ENCODE measurements at regions not wholly inside any gene's neighbourhood (a gene's known extent, or its start where the extent isn't known, plus 50 kb on each side); places are given as distances from the start of the nearest gene placed in this dataset.

DNA sequence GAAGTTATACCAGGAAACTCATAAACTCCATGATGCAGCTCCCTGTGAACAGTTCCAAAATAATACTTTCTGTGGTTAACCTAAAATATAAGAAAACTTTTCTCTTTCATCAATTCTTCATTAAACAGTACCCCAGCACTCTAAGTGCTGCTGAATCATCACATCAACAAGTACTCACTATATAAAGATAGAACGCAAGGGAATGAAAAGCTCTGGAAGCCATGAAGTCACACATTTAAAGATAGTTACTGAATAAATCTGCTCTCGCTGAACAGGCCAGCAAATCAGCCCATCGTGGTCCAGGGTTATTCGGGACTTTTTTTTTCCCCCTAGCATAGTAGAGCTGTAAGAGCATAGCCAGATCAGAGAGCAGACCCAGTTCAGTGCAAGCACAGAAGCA, 254.3 kb downstream of the IPMK start:
- no peak for DNase-seq (ENCODE audit: low spot score)

DNA sequence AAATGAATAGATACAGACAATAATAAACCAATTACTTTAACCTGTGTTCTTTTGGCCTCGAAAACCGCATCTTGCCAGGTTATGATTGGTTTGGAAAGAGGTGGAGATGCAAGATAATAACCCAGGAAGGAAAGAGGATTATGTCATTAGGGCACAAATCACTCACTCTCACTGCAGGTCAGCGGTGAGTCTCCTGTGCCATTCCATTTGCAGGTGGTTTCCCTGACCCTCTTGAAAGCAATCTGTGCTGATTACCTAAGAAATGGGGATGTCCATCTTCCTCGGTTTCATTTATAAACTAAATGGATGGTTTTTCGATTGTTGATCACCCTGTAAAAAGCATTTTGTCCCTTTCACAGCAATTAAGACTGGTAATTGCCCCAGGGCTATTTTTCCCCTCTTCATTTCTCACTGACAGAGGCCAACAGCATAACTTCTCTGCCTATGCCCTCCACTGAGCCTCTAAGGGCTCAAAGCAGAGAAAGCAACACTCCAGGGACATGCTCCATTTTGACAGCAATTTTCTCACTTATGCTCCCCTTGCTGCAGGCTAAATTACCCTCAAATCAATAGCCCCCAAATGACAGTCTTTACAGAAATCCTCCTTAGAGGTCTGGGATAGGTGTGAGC, 257.5 kb downstream of the IPMK start:
- no peak for DNase-seq (ENCODE audit: low spot score)

DNA sequence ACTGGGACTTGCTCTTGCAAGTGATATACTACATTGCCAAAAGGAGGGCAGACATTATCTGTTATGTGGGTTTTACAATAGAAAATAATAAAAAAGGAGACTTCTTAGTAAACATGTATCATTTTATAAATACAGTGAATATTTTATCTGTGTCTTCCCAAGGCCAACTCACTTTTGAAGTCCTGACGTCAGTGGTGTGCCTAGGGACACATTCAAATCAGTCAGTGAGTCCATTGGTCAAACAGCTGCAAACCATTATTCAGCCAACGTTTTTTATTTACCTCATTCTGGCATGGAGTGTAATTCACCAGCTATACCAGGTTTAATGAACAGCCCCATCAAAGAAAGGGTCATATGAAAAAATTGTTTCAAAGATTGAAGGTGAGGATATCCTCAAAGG, 263.7 kb downstream of the IPMK start:
- no peak for DNase-seq (ENCODE audit: low spot score)

DNA sequence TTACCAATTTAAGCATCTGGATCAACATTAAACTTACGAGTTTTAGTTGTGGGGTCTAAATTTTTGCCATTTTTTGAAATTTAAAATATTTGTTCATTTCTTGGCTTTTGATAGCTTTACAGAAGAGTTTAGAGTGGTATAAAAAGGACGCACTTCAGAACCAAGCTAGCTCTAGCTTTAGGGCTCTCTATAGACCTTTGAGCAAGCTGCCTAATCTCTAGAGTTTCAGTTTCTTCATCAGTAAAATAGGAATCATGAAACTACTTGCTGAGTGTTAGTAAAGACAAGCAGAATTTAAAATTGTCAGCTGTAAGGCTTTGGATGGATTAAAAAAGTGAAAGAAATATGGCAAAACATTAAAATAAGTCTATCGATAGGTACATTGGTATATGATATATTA, 266.5 kb downstream of the IPMK start:
- no peak for DNase-seq (ENCODE audit: low spot score)

DNA sequence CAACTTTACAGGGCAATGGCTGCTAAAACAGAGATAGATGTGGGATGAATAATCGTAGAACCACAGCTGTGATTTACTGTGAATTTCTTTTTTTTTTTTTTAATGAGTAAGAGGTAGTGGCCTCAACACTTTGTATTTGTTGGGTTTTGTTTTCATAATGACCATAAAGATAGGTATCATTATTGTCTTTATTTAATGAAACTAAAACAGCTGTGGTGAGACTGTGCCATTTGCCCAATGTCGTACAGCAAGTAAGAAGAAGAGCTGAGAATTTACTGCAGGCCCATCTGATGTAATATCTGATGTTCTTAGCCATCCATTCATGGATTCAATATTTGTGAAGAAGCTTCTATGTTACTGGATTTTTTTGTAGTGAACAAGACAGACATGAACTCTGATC, 271.2 kb downstream of the IPMK start:
- no peak for DNase-seq (ENCODE audit: low spot score)

DNA sequence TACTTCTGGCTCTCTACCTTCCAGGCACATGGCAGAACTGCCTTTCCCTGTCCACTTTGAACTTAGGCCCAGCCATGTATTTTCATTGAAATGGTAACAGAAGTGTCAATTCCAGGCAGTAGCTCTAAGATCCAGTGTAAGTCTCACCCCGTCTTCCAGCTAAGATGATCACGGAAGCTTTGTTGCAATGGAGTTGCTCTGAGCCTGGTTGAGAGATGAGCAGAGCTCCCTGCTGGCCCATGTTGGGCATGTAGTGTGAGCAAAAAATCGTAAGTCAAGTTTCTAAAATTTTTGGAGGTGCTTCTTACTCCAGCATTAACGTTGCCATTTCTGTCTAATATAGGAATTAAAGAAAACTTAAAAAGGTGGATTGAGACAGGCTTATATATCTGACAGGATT, 274.4 kb downstream of the IPMK start:
- DNase-seq (ENCODE audit: low spot score), result no peak

DNA sequence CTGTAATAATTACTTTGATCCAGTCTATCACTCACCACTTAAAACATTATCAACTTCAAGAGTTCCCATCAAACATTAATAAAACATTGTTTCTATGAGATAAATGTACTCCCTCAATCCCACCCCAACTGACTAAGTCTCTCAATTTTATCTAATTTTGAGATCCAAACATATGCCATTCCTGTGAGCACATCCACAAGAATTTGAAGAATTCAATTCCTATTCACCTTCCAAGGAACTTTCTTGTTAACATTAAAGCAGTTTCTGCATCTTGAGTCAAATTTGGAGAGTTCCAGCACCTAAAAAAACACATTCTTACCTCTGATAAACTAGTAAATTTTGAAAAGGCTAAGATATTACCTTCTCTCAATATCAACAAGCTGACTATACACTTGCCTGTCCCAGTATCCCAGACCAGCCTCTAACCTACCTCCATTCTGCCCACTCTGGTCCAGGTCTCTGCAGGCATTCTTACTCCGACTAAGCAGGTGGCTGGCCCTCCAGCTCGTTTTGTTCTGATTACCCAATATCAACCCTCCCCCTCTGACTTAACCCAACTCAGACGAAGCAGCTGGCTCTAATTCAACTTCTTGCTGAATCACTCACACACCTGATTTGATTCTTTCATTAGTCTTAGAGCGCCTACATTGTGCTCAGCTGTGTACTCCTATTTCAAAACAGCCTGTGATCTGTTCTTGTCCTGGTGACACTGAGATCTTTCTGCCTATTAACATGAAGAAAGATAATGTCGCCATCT, 275.2 kb downstream of the IPMK start:
- no peak for DNase-seq (ENCODE audit: low spot score)

DNA sequence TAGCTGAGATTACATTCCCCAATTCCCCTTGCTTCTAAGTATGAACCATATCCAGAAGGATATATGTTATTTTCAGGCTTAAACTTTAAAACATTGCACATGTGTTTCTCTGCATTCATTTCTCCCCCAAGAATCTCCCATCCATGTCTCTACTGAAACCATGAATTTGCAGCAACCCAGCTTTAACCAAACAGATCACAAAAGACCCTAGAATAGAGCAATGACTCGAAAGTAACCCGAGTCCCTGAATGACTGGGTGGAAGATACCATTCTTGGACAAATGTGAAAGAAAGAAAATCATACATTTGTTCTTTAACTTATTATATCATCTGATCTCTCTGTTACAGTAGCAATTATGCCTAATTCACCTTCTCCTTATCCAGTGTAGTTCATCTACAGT, 278.7 kb downstream of the IPMK start:
- DNase-seq (ENCODE audit: low spot score), result no peak

DNA sequence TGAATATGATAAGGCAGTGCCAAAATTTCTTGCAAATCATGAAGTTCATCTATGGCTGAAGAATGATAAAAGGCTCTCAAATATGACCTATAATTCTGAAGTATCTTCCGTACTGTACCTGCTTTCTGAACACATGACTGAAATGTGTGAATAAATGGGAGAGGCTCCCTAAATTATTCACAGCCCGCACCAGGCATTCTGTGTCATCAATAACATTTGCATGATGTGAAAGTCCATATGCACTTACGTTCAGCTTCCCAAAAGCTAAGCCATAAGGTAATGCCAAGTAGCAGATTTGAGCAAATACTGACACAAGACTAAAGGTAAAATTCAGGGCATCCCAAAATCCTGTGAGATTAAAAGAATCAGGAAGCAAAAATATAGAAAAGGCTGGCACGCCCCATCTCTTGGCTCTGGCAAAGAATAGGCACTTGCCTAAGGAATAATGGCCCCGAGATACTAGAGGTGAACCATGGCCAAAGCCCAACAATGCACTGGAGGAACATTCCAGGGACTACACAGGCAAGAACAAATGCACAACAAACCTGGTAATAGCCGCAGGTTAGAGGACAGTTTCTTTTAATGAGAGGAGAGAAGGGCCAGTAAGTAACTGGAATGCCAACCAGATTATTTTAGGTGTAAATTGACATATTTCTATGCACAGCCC, 280.5 kb downstream of the IPMK start:
- DNase-seq (ENCODE audit: low spot score), result no peak

DNA sequence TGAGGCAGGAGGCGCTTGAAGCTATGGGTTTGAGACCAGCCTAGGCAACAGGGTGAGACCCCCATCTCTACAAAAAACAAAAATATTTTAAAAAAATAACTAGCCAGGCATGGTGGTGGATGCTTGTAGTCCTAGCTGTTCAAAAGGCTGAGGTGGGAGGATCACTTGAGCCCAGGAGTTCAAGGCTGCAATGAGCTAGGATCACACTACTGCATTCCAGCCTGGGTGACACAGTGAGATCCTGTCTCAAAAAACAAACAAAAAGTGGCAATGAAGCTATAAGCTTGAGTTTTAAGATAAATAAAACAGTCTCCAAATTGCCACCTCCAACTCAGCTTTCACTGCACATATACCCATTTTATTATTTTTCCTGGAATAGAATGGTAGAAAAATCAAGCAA, 281.3 kb downstream of the IPMK start:
- no peak for DNase-seq (ENCODE audit: low spot score)

DNA sequence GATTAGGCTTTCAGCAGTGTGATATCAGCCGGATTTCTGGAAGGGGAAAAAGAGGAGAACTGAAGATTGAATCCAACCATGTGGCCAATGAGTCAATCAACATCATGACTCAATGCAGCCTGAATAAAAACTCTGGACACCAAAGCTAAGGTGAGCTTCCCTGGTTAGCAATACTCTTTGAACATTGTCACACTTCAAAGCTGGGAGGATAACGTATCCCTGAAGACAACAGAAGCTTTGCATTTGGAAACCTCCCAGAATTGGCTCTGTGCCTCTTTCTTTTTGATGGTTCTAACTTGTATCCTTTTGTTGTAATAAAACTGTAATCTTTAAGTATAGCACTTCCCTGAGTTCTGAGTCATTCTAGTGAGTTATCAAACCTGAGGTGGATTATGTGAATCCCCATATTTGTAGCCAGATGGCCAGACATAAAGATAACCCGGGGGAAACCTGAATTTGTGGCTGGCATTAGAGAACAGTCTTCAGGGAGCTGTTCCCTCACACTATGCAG, 284.4 kb downstream of the IPMK start:
- DNase-seq (ENCODE audit: low spot score), result no peak

DNA sequence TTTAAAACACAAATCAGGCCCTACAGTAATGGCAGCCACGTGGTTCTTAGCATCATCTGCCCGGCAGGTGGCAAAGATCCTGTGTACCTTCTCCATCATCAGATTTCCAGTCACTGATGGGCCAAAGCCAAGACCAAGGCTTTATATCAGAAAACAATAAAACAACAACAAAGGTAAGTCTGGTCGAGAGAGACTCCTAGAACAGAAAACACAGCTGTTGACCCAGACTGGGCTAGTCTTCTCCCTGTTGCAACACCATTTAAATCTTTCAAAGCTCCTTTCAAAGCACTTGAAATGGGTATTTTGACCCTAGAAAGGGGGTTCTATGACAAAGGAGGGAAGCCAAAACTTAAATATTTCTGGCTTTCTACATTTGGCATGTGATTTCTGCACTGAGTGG, 285.6 kb downstream of the IPMK start:
- no peak for DNase-seq (ENCODE audit: low spot score)

DNA sequence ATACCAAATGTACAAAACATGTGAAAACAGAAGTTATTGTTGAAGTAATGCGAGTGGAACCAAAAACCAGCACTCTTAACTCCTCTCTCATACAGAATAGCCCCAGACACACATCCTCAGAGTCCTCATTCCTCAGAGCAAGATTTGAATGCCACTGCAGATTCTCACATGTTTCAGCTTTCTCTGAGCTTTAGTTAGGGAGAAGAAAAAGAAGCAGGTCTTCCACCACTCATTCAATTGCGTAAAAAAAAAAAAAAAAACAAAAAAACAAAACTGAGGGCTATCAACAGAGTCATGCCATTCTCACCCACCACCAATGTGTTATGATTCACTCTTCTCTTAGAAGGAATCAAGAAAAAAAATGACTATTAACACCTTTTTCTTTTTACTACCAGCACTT, 287.7 kb downstream of the IPMK start:
- no peak for DNase-seq (ENCODE audit: low spot score)

DNA sequence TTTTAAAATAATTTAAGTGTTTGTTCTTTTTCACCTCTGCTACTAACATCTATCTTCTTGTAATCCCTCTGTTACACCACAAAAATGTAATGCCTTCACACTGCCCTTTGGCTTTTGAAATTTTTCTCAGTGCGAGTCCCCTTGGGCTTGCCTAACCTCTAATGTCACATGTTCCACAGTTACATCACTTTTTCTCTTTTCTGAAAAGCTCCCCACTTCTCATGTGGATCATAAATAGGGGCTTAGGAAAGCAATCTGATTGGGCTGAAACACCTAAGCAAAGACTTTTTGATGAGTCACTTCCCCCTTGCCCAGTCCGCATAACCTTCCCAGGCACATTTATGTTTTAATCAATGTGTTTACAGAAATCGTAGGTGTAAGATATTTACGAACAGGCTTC, 288.2 kb downstream of the IPMK start:
- no peak for DNase-seq (ENCODE audit: low spot score)

DNA sequence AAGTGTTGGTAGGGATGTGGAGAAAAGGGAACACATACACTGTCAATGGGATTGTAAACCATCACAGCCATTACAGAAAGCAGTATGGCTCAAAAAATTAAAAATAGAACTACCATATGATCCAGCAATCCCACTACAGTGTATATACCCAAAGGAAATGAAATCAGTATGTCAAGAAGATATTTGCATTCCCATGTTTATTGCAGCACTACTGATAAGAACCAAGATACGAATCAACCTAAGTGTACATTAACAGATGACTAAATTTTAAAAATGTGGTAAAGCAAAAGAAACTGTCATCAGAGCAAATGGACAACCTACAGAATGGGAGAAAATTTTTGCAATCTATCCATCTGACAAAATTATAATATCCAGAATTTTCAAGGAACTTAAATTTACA, 290.4 kb downstream of the IPMK start:
- DNase-seq (ENCODE audit: low spot score), result no peak

DNA sequence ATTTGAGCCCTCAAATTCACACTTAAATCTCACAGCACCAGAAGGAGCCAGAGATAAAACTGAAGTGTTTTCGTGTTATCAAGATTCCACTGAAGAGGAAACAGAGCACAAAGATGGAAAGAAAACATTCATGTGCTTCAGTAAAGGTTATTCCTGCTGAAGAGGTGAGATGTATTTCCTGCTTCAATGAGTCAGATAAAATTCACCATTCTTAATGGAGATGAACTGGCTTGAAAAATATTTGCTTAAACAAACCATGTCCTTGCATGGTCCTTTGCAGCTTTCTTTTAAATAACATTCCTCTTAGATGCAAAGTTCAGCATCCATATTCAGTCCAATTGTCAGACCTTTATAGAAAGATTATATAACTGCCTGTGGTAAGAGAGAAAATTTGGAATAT, 294.2 kb downstream of the IPMK start:
- DNase-seq (ENCODE audit: low spot score), result no peak

DNA sequence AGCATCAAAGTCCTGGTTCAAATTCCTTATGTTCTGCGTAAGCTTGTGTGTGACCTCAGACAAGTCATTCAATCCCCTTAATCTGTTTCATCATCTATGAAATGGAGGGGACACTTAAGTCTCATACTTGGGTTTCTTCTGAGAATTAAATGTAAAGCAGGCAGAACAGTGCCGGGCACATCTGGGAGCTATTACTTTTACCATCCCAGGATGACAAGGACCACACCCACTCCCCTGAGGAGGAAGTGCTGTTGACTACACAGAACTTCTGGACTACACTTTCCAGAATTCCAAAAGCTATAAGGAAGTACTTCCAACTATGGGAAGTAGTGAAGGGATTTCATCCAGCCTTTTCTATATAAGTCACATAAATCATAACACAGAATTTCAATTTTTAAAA, 294.9 kb downstream of the IPMK start:
- DNase-seq (ENCODE audit: low spot score), result no peak

DNA sequence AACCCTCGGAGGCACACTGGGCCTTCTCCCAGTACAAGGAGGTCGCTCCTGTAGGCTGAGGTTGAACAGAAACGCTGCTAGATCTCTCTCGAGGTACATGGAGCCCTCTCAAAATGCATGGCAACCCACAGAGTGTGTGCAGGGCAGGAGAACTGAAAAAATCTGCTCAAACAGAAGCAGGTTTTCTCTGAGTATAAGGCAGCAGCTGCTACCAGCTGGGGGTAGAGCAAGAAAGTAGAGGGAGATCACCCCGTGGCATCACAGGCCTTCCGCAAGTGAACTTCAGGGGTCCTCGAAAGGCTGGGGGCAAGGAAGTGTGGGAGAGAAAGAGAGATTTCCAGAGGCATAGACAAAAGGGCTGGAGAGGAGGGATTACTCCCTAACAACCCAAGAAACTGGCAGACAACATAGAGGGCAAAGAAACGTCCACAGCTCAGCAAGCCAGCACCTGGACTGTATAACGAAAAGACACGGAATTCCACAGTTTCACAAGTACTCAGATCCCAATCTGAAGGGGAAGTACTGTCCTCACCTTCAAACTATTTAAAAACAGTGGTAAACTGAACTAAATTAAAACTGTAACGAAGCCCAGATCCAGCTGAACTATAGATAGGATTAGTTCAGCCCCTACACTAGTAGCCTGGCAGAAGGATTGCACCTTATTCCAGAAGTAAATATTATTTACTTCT, 299.2 kb downstream of the IPMK start:
- DNase-seq (ENCODE audit: low spot score), result no peak

DNA sequence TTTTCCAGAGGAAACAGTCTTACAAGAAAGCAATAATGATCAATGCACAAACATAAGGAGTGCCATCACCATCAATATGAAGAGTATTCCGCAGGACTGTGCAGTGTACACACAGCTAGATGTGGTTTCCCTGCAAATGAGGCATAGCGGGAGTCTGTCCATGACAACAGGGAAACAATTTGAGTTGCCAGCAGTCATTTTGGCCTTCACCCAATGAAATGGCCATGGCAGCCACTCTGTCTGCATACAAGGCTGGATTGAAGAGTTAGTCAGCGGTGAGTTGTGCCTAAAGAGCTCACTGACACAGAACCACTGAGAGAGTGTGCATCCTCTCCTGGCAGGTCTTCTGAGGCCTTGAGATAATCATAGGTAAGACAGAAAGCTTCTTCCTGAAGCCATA, 303.3 kb downstream of the IPMK start:
- no peak for DNase-seq (ENCODE audit: low spot score)

DNA sequence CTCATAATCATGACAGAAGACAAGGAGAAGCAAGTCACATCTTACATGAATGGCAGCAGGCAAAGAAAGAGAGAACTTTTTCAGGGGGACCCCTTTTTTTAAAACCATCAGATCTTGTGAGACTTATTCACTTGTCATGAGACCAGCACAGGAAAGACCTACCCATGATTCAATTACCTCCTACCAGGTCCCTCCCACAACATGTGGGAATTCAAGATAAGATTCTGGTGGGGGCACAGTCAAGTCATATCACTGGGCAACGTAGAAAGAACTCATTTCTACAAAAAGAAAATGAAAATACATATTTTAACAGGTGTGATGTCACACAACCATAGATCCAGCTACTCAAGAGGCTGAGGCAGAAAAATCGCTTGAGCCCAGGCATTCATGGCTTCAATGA, 304.1 kb downstream of the IPMK start:
- no peak for DNase-seq (ENCODE audit: low spot score)

DNA sequence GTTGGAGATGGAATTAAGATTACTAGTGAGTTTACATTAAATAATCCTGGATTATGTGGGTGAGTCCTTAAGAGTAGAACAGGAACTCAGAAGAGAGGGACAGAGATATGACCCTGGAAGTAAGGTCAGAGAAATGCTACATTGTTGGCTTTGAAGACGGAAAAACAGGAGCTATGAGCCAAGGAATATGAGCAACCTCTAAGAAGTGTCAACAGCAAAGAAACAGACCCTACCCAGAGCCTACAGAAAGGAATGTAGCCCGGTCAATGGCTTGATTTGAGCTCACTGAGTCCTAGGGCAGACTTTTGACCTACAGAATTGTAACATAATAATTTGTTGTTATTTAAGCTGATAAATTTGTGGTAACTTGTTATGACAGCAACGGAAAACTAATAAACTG, 304.9 kb downstream of the IPMK start:
- DNase-seq (ENCODE audit: low spot score), result no peak

DNA sequence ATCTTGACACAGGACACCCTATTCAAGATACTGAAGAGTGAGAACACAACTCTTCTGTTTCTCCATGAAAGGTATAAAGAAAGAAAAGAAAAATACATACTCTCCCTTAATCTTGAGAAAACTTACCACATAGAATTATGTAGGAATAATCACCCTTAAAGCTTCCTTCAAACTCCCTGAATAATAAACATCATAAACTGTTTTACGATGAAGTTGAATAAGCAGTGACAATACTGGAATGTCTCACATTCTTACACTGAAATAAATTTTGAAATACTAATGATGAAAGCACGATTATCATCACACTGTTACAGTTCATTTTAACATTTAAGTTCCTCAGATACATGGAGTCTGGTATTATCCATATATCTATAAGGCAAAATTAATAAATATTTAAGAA, 306.2 kb downstream of the IPMK start:
- DNase-seq (ENCODE audit: low spot score), result no peak

DNA sequence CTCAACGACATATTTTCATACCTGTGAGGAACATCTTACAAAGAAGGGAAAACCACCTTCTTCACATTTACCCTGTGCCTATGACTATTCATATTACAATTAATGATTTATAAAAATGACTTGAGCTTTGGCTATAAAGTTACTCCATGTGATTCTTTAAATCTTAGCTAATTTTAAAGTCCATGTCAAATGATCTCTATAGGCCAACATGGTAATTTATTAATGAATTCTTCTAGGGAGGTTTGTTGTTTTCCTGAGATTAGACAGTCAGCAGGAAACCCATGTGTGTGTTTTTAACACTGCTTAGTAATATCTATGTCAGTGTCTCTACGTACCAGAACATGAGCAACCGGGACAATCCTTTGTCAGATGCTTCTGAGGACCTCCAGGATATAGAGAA, 307.3 kb downstream of the IPMK start:
- DNase-seq (ENCODE audit: low spot score), result no peak

All from hepatic stellate cell (primary cell).